Activated CD8-positive, alpha-beta T cell treated with anti-CD3 and anti-CD28 coated beads for 36 hours (primary cell): ENCODE measurements at regions not wholly inside any gene's neighbourhood (a gene's known extent, or its start where the extent isn't known, plus 50 kb on each side); places are given as distances from the start of the nearest gene placed in this dataset.

Source experiments
- ATAC-seq: fragments of 200-7000 bp; cut with Tn5 transposase; one replicate; pipeline ENCODE4 v1.10.0; 2021; ENCODE audit warnings: mild to moderate bottlenecking, moderate library complexity
- CTCF ChIA-PET: fragments of 350-600 bp; sonication (Branson Sonifier 250); formaldehyde crosslinking; loops from one replicate; lab custom pipeline; 2021; ENCODE audit warnings: antibody characterized with exemption; lab: Charles Lee
- POLR2A ChIA-PET: fragments of 350-600 bp; sonication (Branson Sonifier 250); formaldehyde crosslinking; loops from one replicate; lab custom pipeline; 2021; ENCODE audit warnings: antibody characterized with exemption; lab: Charles Lee
- DNase-seq: peaks from one replicate; pipeline ENCODE4 v3.0.0-alpha.2; 2020
- H3K27ac Mint-ChIP-seq: one replicate; pipeline ENCODE4 v1.8.0; 2021; ENCODE audit warnings: mild to moderate bottlenecking, mixed read lengths
- H3K27me3 Mint-ChIP-seq: one replicate; pipeline ENCODE4 v1.8.0; 2021; ENCODE audit warnings: mixed read lengths
- H3K36me3 Mint-ChIP-seq: one replicate; pipeline ENCODE4 v1.8.0; 2021; ENCODE audit warnings: low read depth, mixed read lengths
- H3K4me1 Mint-ChIP-seq: one replicate; pipeline ENCODE4 v1.8.0; 2021; ENCODE audit warnings: low read depth, mixed read lengths
- H3K4me3 Mint-ChIP-seq: one replicate; pipeline ENCODE4 v1.8.0; 2021; ENCODE audit warnings: mild to moderate bottlenecking, moderate library complexity, mixed read lengths
- H3K9me3 Mint-ChIP-seq: one replicate; pipeline ENCODE4 v1.8.0; 2021; ENCODE audit warnings: mixed read lengths
- intact Hi-C: fragments of 100-400 bp; cut with micrococcal nuclease; formaldehyde crosslinking; loops from one replicate; pipeline ENCODE4 v1.10.0; 2022
- TF ChIP-seq, protein P1 (sequence below): fragments of 200-600 bp; IDR thresholded peaks from one replicate; pipeline ENCODE4 v1.8.0; 2022; ENCODE audit warnings: antibody characterized with exemption, mild to moderate bottlenecking

GRCh38 chr13:84297251-84297650, 415.0 kb upstream of the SLITRK1 start:
- intact Hi-C loops: no loop called here

DNA sequence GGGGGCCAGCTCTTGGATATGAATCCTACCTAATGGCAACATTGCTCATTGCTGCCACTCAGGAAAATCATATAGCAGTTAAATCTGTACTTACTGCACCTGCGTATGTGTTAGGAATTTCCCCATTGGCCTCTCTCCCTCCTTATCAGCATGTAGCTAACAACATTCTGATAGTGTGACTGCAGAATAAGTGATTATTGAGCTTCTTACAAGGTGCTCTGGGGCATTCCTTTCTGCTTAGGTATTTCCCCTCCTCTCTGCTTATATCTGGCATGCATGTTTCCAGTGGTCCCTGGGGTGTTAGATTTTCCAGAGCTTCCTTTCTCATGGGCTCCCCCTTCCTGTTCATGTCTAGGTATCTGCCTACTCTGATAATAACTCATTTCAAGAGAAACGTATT, 414.1 kb upstream of the SLITRK1 start:
- no peak for ATAC-seq
- intact Hi-C loops: no loop called here
- CTCF ChIA-PET: no interaction called here

More at GRCh38 chr13:84297251-84297650, 415.0 kb upstream of the SLITRK1 start:
- Mint-ChIP-seq H3K27ac (no peak overlapping the region), H3K4me3 (no peak overlapping the region), H3K4me1 (no peaks in the 10 kb centered on the region), H3K9me3 (no peaks in the 10 kb centered on the region), H3K36me3 (no peaks in the 10 kb centered on the region), H3K27me3 (no peaks in the 10 kb centered on the region)
- POLR2A ChIA-PET: no interaction called here
- ATAC-seq (no peak), DNase-seq (no peak)
- TF ChIP-seq, protein P1, sequence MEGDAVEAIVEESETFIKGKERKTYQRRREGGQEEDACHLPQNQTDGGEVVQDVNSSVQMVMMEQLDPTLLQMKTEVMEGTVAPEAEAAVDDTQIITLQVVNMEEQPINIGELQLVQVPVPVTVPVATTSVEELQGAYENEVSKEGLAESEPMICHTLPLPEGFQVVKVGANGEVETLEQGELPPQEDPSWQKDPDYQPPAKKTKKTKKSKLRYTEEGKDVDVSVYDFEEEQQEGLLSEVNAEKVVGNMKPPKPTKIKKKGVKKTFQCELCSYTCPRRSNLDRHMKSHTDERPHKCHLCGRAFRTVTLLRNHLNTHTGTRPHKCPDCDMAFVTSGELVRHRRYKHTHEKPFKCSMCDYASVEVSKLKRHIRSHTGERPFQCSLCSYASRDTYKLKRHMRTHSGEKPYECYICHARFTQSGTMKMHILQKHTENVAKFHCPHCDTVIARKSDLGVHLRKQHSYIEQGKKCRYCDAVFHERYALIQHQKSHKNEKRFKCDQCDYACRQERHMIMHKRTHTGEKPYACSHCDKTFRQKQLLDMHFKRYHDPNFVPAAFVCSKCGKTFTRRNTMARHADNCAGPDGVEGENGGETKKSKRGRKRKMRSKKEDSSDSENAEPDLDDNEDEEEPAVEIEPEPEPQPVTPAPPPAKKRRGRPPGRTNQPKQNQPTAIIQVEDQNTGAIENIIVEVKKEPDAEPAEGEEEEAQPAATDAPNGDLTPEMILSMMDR: no peak
- CTCF ChIA-PET: no interaction called here

GRCh38 chr13:84294576-84294975, 412.3 kb upstream of the SLITRK1 start:
- POLR2A ChIA-PET: no interaction called here
- intact Hi-C loops: no loop called here
- TF ChIP-seq, protein P1: no peak
- DNase-seq: no peak
- Mint-ChIP-seq H3K27me3 (no peaks in the 10 kb centered on the region), H3K4me3 (no peak overlapping the region), H3K27ac (no peak overlapping the region), H3K4me1 (no peaks in the 10 kb centered on the region), H3K36me3 (no peaks in the 10 kb centered on the region), H3K9me3 (no peaks in the 10 kb centered on the region)
- ATAC-seq: no peak
- CTCF ChIA-PET: interaction anchor here (1.6 kb wide), 1 partner anchor 12 kb away, joined by 4 read pairs; no protein-coding TSS in a partner anchor

More for the DNA sequence above, 414.1 kb upstream of the SLITRK1 start:
- no peaks in the 10 kb centered on the region for H3K36me3 Mint-ChIP-seq
- H3K27me3 Mint-ChIP-seq: no peaks in the 10 kb centered on the region
- no peak for DNase-seq
- H3K4me3 Mint-ChIP-seq: no peak overlapping the region
- TF ChIP-seq, protein P1: no peak
- no peak overlapping the region for H3K27ac Mint-ChIP-seq
- POLR2A ChIA-PET: no interaction called here
- H3K4me1 Mint-ChIP-seq: no peaks in the 10 kb centered on the region
- no peaks in the 10 kb centered on the region for H3K9me3 Mint-ChIP-seq

DNA sequence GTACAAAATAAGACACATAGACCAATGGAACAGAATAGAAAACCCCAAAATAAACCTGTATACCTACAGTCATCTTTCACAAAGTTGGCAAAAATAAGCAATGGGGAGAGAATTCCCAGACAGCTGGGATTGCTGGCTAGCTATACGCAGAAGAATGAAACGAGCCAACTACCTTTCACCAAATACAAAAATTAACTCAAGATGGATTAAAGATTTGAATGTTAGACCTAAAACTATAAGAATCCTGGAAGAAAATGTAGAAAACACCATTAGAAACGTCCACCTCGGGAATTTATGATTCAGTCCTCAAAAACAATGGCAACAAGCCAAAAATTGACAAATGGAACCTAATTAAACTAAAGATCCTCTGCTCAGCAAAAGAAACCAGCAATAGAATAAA, 408.1 kb upstream of the SLITRK1 start:
- ATAC-seq (no peak), DNase-seq (no peak)
- ChIA-PET CTCF (no interaction called here), POLR2A (no interaction called here)
- Mint-ChIP-seq H3K27me3 (no peaks in the 10 kb centered on the region), H3K27ac (no peak overlapping the region), H3K9me3 (no peaks in the 10 kb centered on the region), H3K4me3 (no peak overlapping the region), H3K36me3 (no peaks in the 10 kb centered on the region), H3K4me1 (no peaks in the 10 kb centered on the region)
- intact Hi-C loops: no loop called here
- TF ChIP-seq, protein P1: no peak

DNA sequence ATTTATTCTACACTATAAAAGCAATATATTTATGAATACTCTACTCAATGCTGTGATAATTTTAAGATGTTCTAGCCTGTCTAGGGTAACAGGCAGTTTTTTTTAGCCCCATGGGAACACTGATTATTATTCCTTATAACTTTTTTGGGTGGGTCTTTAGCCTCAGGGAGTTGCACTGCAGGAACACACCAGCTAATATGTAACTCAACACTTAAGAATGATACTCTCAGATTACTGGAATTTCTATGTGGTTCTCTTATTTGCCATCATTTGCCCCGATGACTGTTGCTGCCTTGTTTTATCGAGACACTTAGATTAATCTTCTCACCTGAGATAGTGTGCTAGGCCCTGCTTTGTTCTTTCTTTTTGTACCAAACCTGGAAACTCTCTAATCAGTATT, 396.9 kb upstream of the SLITRK1 start:
- TF ChIP-seq, protein P1: no peak
- H3K4me3 Mint-ChIP-seq: no peak overlapping the region
- no peak overlapping the region for H3K27ac Mint-ChIP-seq
- POLR2A ChIA-PET: no interaction called here
- no peaks in the 10 kb centered on the region for H3K9me3 Mint-ChIP-seq
- H3K27me3 Mint-ChIP-seq: no peaks in the 10 kb centered on the region
- no peaks in the 10 kb centered on the region for H3K4me1 Mint-ChIP-seq
- CTCF ChIA-PET: interaction anchor here (0.6 kb wide), 1 partner anchor 1315 kb away, joined by 3 read pairs; no protein-coding TSS in a partner anchor
- intact Hi-C loops: no loop called here
- H3K36me3 Mint-ChIP-seq: no peaks in the 10 kb centered on the region
- ATAC-seq (no peak), DNase-seq (no peak)
